ENCODE measurements at regions not wholly inside any gene's neighbourhood (a gene's known extent, or its start where the extent isn't known, plus 50 kb on each side); places are given as distances from the start of the nearest gene placed in this dataset.
"Not testable (repeated sequence)": the region's sequence is repeated elsewhere in the genome, so short reads cannot be mapped to it uniquely, and the experiment has no call there.

DNA sequence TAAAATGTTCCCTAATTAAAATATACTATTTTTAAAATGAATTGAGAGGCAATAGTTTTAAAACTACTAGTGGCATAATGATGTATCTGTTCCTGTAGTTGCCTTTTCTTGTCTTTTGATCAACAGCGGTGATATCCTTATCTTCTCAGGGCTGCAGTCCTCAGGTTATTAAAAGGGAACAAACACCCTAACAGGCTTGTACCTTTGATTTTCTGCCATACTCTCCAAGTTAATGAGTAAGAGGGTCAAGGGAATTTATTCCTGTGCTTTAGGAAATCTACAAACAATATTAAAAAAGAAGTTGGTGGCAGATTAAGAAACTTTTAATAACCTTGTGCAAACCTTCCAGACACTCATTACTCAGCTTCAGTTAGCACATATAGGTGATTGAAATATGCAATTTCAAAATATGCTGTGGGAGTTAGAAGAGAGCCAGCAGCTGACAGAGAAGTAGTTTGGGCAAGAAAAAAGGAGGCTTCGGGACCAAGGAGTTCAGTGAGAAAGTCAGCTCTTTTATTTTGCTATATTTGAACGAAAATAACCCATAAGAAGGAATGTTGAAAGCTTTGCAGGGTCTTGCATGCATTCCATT is 81.0 kb upstream of the TLE4 start:
- H3K4me3 ChIP-seq = no peak overlapping the region
- WGBS, 2 experiments (ENCODE audit: low coverage in 1 of 2, low lambda C conversion rate in 2 of 2, missing lambda C conversion rate in 2 of 2) = 56% methylated on average over 3 of the region's 3 CpGs
- H3K4me1 ChIP-seq (ENCODE audit: insufficient read depth) = peaks cover 3% of the 10 kb centered on the region; the same call in 1 of the 2 replicates
- H3K36me3 ChIP-seq (ENCODE audit: low read depth) = no peaks in the 10 kb centered on the region
- no peak overlapping the region for H2AFZ ChIP-seq
- H3K9me2 ChIP-seq (ENCODE audit: insufficient read depth) = no peaks in the 10 kb centered on the region
- H3K79me2 ChIP-seq (ENCODE audit: insufficient read depth) = no peaks in the 10 kb centered on the region
- no peak for DNase-seq
- H3K27me3 ChIP-seq (replicated peaks; ENCODE audit: insufficient read depth) = no peaks in the 10 kb centered on the region
- H3F3A ChIP-seq (ENCODE audit: insufficient read depth) = no peaks in the 10 kb centered on the region
- no peak overlapping the region for H3K27ac ChIP-seq
- H3K9ac ChIP-seq = no peak overlapping the region
- H4K20me1 ChIP-seq (ENCODE audit: insufficient read depth) = no peaks in the 10 kb centered on the region
- H3K4me2 ChIP-seq (ENCODE audit: unreplicated experiment) = no peak overlapping the region
- H3K9me3 ChIP-seq (ENCODE audit: low read depth) = no peaks in the 10 kb centered on the region
- in situ Hi-C loops (cut with MboI) = no loop called here
- no peak for TF ChIP-seq EZH2 (IDR thresholded peaks at IDR 0.05; ENCODE audit: insufficient read depth, poor library complexity, severe bottlenecking)
- TF ChIP-seq EZH2phosphoT487 (IDR thresholded peaks at IDR 0.05; ENCODE audit: insufficient read depth, low read depth) = no peak

DNA sequence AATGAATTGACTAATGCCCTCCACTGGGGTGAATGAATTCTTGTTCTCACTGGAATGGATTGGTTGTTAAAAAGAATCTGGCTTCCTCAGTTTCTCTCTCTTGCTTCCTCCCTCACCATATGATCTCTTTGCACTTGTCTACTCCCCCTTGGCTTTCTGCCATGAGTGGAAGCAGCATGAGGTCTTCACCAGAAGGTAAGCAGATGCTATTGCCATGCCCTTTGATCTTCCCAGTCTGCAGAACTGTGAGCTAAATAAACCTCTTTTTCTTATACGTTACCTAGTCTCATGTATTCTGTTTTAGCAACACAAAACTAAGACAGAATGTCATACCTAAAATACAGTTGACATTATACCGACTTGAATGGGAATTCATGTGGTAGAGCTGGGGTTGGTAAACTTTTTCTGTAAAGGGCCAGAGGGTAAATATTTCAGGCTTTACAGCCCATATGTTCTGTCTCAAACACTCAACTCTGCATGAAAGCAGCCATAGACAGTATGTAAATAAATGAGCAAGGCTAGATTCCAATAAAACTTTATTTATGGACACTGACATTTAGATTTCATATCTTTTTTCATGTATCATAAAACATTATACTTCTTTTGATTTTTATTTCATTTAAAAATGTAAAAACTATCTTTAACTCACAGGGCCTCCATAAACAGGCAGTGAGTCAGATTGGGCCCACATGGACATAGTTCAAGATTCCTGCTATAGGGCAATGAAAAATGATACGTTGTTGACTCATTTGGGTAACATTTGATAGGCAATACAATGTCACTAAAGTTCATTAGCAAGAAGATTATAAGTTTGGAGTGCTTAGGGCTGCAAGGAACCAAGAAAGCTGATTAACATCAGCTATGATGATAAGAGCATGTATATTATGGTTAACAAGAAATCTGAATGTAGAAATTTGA is 79.4 kb upstream of the TLE4 start:
- Histone ChIP-seq H3K4me3 (no peak overlapping the region), H2AFZ (no peak overlapping the region), H3K4me1 (ENCODE audit: insufficient read depth) (peaks cover 3% of the 10 kb centered on the region; the same call in 1 of the 2 replicates), H3K36me3 (ENCODE audit: low read depth) (no peaks in the 10 kb centered on the region), H3K79me2 (ENCODE audit: insufficient read depth) (no peaks in the 10 kb centered on the region), H3K9me2 (ENCODE audit: insufficient read depth) (no peaks in the 10 kb centered on the region), H3K9me3 (ENCODE audit: low read depth) (no peaks in the 10 kb centered on the region), H3K9ac (no peak overlapping the region), H3K4me2 (ENCODE audit: unreplicated experiment) (no peak overlapping the region), H3F3A (ENCODE audit: insufficient read depth) (no peaks in the 10 kb centered on the region), H4K20me1 (ENCODE audit: insufficient read depth) (no peaks in the 10 kb centered on the region), H3K27ac (no peak overlapping the region), H3K27me3 (replicated peaks; ENCODE audit: insufficient read depth) (no peaks in the 10 kb centered on the region)
- DNase-seq = no peak
- in situ Hi-C loops (cut with MboI) = no loop called here
- TF ChIP-seq EZH2phosphoT487 (IDR thresholded peaks at IDR 0.05; ENCODE audit: insufficient read depth, low read depth) = no peak
- TF ChIP-seq EZH2 (IDR thresholded peaks at IDR 0.05; ENCODE audit: insufficient read depth, poor library complexity, severe bottlenecking) = no peak
- 46 to 48% methylated on average over 3 of the region's 3 CpGs for WGBS, 2 experiments (ENCODE audit: low coverage in 1 of 2, low lambda C conversion rate in 2 of 2, missing lambda C conversion rate in 2 of 2)

DNA sequence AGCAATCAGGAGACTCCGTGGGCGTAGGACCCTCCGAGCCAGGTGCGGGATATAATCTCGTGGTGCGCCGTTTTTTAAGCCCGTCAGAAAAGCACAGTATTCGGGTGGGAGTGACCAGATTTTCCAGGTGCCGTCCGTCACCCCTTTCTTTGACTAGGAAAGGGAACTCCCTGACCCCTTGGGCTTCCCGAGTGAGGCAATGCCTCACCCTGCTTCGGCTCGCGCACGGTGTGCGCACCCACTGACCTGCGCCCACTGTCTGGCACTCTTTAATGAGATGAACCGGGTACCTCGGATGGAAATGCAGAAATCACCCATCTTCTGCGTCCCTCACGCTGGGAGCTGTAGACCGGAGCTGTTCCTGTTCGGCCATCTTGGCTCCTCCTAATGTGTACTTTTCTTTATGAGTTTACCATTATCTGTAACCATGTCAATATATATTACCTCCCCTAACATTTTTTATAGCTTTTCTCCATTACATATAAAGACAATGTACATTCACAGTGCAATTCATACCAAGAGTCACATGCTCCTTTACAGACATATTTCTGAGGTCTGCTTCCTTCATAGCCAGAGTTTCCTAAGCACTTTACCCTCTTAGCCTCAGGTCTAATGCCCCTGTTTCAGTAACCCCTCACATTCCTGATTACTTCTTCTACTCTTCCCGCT is 71.4 kb upstream of the TLE4 start:
- H3K27me3 ChIP-seq (replicated peaks; ENCODE audit: insufficient read depth); H3K4me2 ChIP-seq (ENCODE audit: unreplicated experiment); H3K9me2 ChIP-seq (ENCODE audit: insufficient read depth); H3K4me3 ChIP-seq; H3K9me3 ChIP-seq (ENCODE audit: low read depth); H3K27ac ChIP-seq; H2AFZ ChIP-seq; H3F3A ChIP-seq (ENCODE audit: insufficient read depth); H3K4me1 ChIP-seq (ENCODE audit: insufficient read depth); H3K9ac ChIP-seq; H3K79me2 ChIP-seq (ENCODE audit: insufficient read depth); DNase-seq; H3K36me3 ChIP-seq (ENCODE audit: low read depth); H4K20me1 ChIP-seq (ENCODE audit: insufficient read depth); in situ Hi-C loops (cut with MboI): not testable (repeated sequence)
- WGBS, 2 experiments (ENCODE audit: low coverage in 1 of 2, low lambda C conversion rate in 2 of 2, missing lambda C conversion rate in 2 of 2) = 74 to 80% methylated on average over 25 of the region's 25 CpGs

DNA sequence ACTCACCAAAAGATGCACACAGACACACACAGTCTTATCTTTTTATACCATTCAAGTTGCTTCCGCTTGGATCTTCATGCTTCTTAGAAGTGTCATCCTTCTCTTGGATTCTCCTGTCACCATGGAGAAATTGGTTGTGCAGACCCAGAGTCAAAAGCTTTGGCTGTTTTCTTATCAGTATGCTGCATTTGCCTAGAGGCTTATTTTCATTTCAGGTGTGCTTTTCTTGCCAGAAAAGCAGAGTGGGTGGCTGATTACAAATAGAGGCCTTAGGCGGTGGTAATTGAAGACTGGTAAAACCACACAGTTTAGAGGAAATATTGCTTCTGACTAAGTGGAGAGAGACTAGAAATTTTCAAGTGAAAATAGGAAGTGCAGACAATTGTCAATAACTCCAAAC is 70.2 kb upstream of the TLE4 start:
- Histone ChIP-seq H3K9ac (no peak overlapping the region), H3K9me3 (ENCODE audit: low read depth) (no peaks in the 10 kb centered on the region), H3K4me1 (ENCODE audit: insufficient read depth) (no peaks in the 10 kb centered on the region), H2AFZ (no peak overlapping the region), H3K36me3 (ENCODE audit: low read depth) (no peaks in the 10 kb centered on the region), H3K9me2 (ENCODE audit: insufficient read depth) (no peaks in the 10 kb centered on the region), H3K27ac (no peak overlapping the region), H3K4me3 (no peak overlapping the region), H3K4me2 (ENCODE audit: unreplicated experiment) (no peak overlapping the region), H3F3A (ENCODE audit: insufficient read depth) (no peaks in the 10 kb centered on the region), H3K27me3 (replicated peaks; ENCODE audit: insufficient read depth) (0 out of 2 replicates have a peak, but pooled peaks cover 3% of the 10 kb centered on the region), H3K79me2 (ENCODE audit: insufficient read depth) (no peaks in the 10 kb centered on the region), H4K20me1 (ENCODE audit: insufficient read depth) (no peaks in the 10 kb centered on the region)
- TF ChIP-seq EZH2phosphoT487 (IDR thresholded peaks at IDR 0.05; ENCODE audit: insufficient read depth, low read depth) = no peak
- TF ChIP-seq EZH2 (IDR thresholded peaks at IDR 0.05; ENCODE audit: insufficient read depth, poor library complexity, severe bottlenecking) = no peak
- in situ Hi-C loops (cut with MboI) = no loop called here
- WGBS, 2 experiments (ENCODE audit: low coverage in 1 of 2, low lambda C conversion rate in 2 of 2, missing lambda C conversion rate in 2 of 2) = 73 to 76% methylated on average over 2 of the region's 2 CpGs
- DNase-seq = no peak

All from GM23248 (cell line).